Neural cell (in vitro differentiated cells): ENCODE measurements at regions not wholly inside any gene's neighbourhood (a gene's known extent, or its start where the extent isn't known, plus 50 kb on each side); places are given as distances from the start of the nearest gene placed in this dataset.

Source experiments
- H2AFZ ChIP-seq: fragments of 200-600, 300-800 bp; sonication (generic), shearing (Covaris generic); 2 replicates; pipeline ENCODE4 v1.6.0; 2014; ENCODE audit warnings: low read depth, mild to moderate bottlenecking, antibody characterized with exemption, low read length, moderate library complexity
- H3F3A ChIP-seq: fragments of 200-600 bp; shearing (Covaris generic); 2 replicates; pipeline ENCODE4 v1.6.1; 2016; ENCODE audit warnings: mild to moderate bottlenecking, moderate library complexity, mixed read lengths, antibody characterized with exemption, low read length; ENCODE audit not compliant: insufficient read depth, poor library complexity, severe bottlenecking
- H3K27ac ChIP-seq: fragments of 200-600, 300-800 bp; sonication (generic), shearing (Covaris generic); 2 replicates; pipeline ENCODE4 v1.5.1; 2014; ENCODE audit warnings: mild to moderate bottlenecking, low read length, moderate library complexity
- H3K27me3 ChIP-seq: fragments of 300-800, 200-600 bp; sonication (generic), shearing (Covaris generic); 2 replicates; pipeline ENCODE4 v1.6.0; 2014; ENCODE audit warnings: mild to moderate bottlenecking, low read depth, low read length, moderate library complexity; ENCODE audit not compliant: insufficient read depth
- H3K36me3 ChIP-seq: fragments of 300-800, 200-600 bp; sonication (generic), shearing (Covaris generic); 2 replicates; pipeline ENCODE4 v1.5.1; 2014; ENCODE audit warnings: mild to moderate bottlenecking, antibody characterized with exemption, low read length, moderate library complexity; ENCODE audit not compliant: insufficient read depth
- H3K4me2 ChIP-seq: fragments of 300-800, 200-600 bp; sonication (generic), shearing (Covaris generic); 2 replicates; pipeline ENCODE4 v1.6.0; 2014; ENCODE audit warnings: mild to moderate bottlenecking, low read length
- H3K4me3 ChIP-seq: fragments of 300-800, 200-600 bp; sonication (generic), shearing (Covaris generic); 2 replicates; pipeline ENCODE4 v1.5.1; 2014; ENCODE audit warnings: mild to moderate bottlenecking, low read length, moderate library complexity
- H3K79me2 ChIP-seq: fragments of 200-600 bp; shearing (Covaris generic); replicated peaks from 2 replicates; pipeline ENCODE4 v1.6.0; 2014; ENCODE audit warnings: mild to moderate bottlenecking, low read length, moderate library complexity; ENCODE audit not compliant: insufficient read depth
- H3K9ac ChIP-seq: fragments of 300-800, 200-600 bp; sonication (generic), shearing (Covaris generic); 2 replicates; pipeline ENCODE4 v1.6.1; 2016; ENCODE audit warnings: mild to moderate bottlenecking, low read length, mixed read lengths
- H3K9me2 ChIP-seq: fragments of 200-600 bp; shearing (Covaris generic); 2 replicates; pipeline ENCODE4 v1.6.1; 2016; ENCODE audit warnings: mild to moderate bottlenecking, low read length, mixed read lengths; ENCODE audit not compliant: insufficient read depth
- H3K9me3 ChIP-seq: fragments of 200-600, 300-800 bp; sonication (generic), shearing (Covaris generic); 2 replicates; pipeline ENCODE4 v1.6.1; 2016; ENCODE audit warnings: mild to moderate bottlenecking, mixed run types, low read length, moderate library complexity, mixed read lengths
- H4K20me1 ChIP-seq: fragments of 200-600 bp; shearing (Covaris generic); 2 replicates; pipeline ENCODE4 v1.6.1; 2016; ENCODE audit warnings: mild to moderate bottlenecking, mixed run types; ENCODE audit not compliant: insufficient read depth
- EP300 ChIP-seq: fragments of 450-650 bp; conservative IDR thresholded peaks from 2 replicates; pipeline ENCODE4 v1.6.1; 2014; ENCODE audit warnings: antibody characterized with exemption, mild to moderate bottlenecking, moderate library complexity; ENCODE audit not compliant: poor library complexity, severe bottlenecking
- EZH2 ChIP-seq: fragments of 200-600, 300-800 bp; shearing (Covaris generic), sonication (generic); IDR thresholded peaks from 2 replicates; pipeline ENCODE4 v1.6.1; 2014; ENCODE audit warnings: antibody characterized with exemption, low read length, borderline replicate concordance, mild to moderate bottlenecking; ENCODE audit not compliant: insufficient read depth, poor library complexity, severe bottlenecking
- MXI1 ChIP-seq: fragments of 450-650 bp; conservative IDR thresholded peaks from 2 replicates; pipeline ENCODE4 v1.6.1; 2014; ENCODE audit warnings: antibody characterized with exemption, mild to moderate bottlenecking; ENCODE audit not compliant: poor library complexity, severe bottlenecking
- POLR2AphosphoS5 ChIP-seq: IDR thresholded peaks from 2 replicates; pipeline ENCODE4 v1.6.1; 2012
- RAD21 ChIP-seq: fragments of 450-650 bp; conservative IDR thresholded peaks from 2 replicates; pipeline ENCODE4 v1.6.1; 2014; ENCODE audit warnings: antibody characterized with exemption, mild to moderate bottlenecking, moderate library complexity
- SMC3 ChIP-seq: fragments of 450-650 bp; conservative IDR thresholded peaks from 2 replicates; pipeline ENCODE4 v1.6.1; 2014; ENCODE audit warnings: antibody characterized with exemption, mild to moderate bottlenecking, moderate library complexity; ENCODE audit not compliant: poor library complexity
- TAF1 ChIP-seq: IDR thresholded peaks from 2 replicates; pipeline ENCODE4 v1.6.1; 2012; ENCODE audit warnings: low read depth
- TF ChIP-seq, protein P1 (sequence below): IDR thresholded peaks from 2 replicates; pipeline ENCODE4 v1.6.1; 2012; ENCODE audit warnings: borderline replicate concordance
- TF ChIP-seq, protein P2 (sequence below): fragments of 450-650 bp; IDR thresholded peaks from 2 replicates; pipeline ENCODE4 v1.5.1; 2014; ENCODE audit warnings: antibody characterized with exemption, mild to moderate bottlenecking, moderate library complexity; ENCODE audit not compliant: poor library complexity, severe bottlenecking

DNA sequence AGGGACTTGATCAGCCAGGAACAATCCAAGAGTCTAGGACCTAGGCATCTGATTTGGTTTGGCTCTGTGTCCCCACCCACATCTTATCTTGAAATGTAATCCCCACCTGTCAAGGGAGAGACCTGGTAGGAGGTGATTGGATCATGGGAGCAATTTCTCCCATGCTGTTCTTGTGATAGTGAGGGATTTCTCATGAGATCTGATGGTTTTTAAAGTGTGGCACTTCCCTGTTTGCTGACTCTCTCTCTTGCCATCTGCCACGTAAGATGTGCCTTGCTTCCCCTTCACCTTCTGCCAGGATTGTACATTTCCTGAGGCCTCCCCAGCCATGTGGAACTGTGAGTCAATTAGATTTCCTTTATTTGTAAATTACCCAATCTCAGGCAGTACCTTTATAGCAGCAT is 201.7 kb upstream of the ACTBL2 start:
- H2AFZ ChIP-seq = no peak overlapping the region
- H3K27me3 ChIP-seq = no peaks in the 10 kb centered on the region
- H3K79me2 ChIP-seq = no peaks in the 10 kb centered on the region
- no peak overlapping the region for H3K4me3 ChIP-seq
- no peaks in the 10 kb centered on the region for H3F3A ChIP-seq
- no peak overlapping the region for H3K27ac ChIP-seq
- H3K9me2 ChIP-seq = no peaks in the 10 kb centered on the region
- no peak overlapping the region for H3K4me2 ChIP-seq
- H4K20me1 ChIP-seq = no peaks in the 10 kb centered on the region
- H3K9me3 ChIP-seq = no peaks in the 10 kb centered on the region
- no peak overlapping the region for H3K9ac ChIP-seq
- no peak for TF ChIP-seq MXI1
- TF ChIP-seq, protein P1, sequence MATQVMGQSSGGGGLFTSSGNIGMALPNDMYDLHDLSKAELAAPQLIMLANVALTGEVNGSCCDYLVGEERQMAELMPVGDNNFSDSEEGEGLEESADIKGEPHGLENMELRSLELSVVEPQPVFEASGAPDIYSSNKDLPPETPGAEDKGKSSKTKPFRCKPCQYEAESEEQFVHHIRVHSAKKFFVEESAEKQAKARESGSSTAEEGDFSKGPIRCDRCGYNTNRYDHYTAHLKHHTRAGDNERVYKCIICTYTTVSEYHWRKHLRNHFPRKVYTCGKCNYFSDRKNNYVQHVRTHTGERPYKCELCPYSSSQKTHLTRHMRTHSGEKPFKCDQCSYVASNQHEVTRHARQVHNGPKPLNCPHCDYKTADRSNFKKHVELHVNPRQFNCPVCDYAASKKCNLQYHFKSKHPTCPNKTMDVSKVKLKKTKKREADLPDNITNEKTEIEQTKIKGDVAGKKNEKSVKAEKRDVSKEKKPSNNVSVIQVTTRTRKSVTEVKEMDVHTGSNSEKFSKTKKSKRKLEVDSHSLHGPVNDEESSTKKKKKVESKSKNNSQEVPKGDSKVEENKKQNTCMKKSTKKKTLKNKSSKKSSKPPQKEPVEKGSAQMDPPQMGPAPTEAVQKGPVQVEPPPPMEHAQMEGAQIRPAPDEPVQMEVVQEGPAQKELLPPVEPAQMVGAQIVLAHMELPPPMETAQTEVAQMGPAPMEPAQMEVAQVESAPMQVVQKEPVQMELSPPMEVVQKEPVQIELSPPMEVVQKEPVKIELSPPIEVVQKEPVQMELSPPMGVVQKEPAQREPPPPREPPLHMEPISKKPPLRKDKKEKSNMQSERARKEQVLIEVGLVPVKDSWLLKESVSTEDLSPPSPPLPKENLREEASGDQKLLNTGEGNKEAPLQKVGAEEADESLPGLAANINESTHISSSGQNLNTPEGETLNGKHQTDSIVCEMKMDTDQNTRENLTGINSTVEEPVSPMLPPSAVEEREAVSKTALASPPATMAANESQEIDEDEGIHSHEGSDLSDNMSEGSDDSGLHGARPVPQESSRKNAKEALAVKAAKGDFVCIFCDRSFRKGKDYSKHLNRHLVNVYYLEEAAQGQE = no peak
- no peak for TF ChIP-seq EZH2
- TF ChIP-seq EP300 = no peak
- TF ChIP-seq RAD21 = no peak
- TF ChIP-seq, protein P2, sequence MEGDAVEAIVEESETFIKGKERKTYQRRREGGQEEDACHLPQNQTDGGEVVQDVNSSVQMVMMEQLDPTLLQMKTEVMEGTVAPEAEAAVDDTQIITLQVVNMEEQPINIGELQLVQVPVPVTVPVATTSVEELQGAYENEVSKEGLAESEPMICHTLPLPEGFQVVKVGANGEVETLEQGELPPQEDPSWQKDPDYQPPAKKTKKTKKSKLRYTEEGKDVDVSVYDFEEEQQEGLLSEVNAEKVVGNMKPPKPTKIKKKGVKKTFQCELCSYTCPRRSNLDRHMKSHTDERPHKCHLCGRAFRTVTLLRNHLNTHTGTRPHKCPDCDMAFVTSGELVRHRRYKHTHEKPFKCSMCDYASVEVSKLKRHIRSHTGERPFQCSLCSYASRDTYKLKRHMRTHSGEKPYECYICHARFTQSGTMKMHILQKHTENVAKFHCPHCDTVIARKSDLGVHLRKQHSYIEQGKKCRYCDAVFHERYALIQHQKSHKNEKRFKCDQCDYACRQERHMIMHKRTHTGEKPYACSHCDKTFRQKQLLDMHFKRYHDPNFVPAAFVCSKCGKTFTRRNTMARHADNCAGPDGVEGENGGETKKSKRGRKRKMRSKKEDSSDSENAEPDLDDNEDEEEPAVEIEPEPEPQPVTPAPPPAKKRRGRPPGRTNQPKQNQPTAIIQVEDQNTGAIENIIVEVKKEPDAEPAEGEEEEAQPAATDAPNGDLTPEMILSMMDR = no peak
- no peak for TF ChIP-seq TAF1
- TF ChIP-seq SMC3 = no peak
- TF ChIP-seq POLR2AphosphoS5 = no peak
- no peaks in the 10 kb centered on the region for H3K36me3 ChIP-seq

DNA sequence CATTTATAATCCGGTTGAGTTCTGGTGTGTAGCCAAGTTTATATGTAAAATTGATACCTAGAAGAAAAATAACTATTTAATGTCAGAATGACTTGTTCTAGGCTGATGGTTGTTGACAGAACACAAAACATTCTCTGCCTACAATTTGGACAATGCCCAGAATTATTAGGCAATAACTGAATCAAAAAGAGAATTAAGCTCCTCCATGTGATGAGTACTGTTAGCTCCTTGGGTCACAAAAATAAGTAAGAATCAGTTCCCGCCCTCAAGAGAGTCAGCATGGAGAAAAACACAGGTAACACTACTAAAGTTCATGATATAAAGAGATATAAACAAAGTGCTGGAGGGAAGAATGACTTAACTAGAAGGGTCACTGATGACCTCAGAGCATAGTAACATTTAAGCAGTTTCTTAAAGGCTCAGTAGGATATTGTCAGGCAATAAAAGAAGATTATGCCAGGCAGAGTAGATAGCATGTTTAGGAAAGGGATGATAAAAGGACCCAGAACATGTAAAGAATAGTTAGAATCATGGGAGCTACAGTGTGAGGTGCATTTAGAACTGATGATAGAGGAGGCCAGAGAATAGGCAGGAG is 200.5 kb upstream of the ACTBL2 start:
- Histone ChIP-seq H3K4me3 (no peak overlapping the region), H3K9me2 (no peaks in the 10 kb centered on the region), H2AFZ (no peak overlapping the region), H3F3A (no peaks in the 10 kb centered on the region), H3K36me3 (no peaks in the 10 kb centered on the region), H3K79me2 (no peaks in the 10 kb centered on the region), H3K27me3 (no peaks in the 10 kb centered on the region), H4K20me1 (no peaks in the 10 kb centered on the region), H3K4me2 (no peak overlapping the region), H3K27ac (no peak overlapping the region), H3K9ac (no peak overlapping the region), H3K9me3 (no peaks in the 10 kb centered on the region)
- TF ChIP-seq EP300 (no peak), EZH2 (no peak), POLR2AphosphoS5 (no peak), TAF1 (no peak), RAD21 (no peak), SMC3 (no peak)
- TF ChIP-seq, protein P1 = no peak
